CD4-positive, alpha-beta memory T cell (primary cell): ENCODE measurements at regions not wholly inside any gene's neighbourhood (a gene's known extent, or its start where the extent isn't known, plus 50 kb on each side); places are given as distances from the start of the nearest gene placed in this dataset.
"Not testable (repeated sequence)": the region's sequence is repeated elsewhere in the genome, so short reads cannot be mapped to it uniquely, and the experiment has no call there.

Source experiments
- CTCF ChIA-PET: fragments of 350-600 bp; sonication (Branson Sonifier 250); formaldehyde crosslinking; loops from one replicate; lab custom pipeline; 2021; ENCODE audit warnings: inconsistent platforms; ENCODE audit not compliant: partially characterized antibody; lab: Charles Lee
- POLR2A ChIA-PET: fragments of 350-600 bp; sonication (Branson Sonifier 250); formaldehyde crosslinking; loops from one replicate; lab custom pipeline; 2021; ENCODE audit not compliant: partially characterized antibody; lab: Charles Lee
- DNase-seq, 5 donors: peaks; one replicate each; pipeline versions ENCODE4 v3.0.0 to v3.0.0-alpha.2; 2020 to 2022; ENCODE audit warnings: mixed read lengths in 1 of 5
- H3K27ac ChIP-seq: one replicate; pipeline ENCODE4 v1.7.0; 2013; ENCODE audit warnings: low read depth, low read length
- H3K27me3 ChIP-seq: 2 replicates; pipeline ENCODE4 v1.7.0; 2013; ENCODE audit warnings: mild to moderate bottlenecking, low read length, moderate library complexity; ENCODE audit not compliant: insufficient read depth
- H3K36me3 ChIP-seq: 2 replicates; pipeline ENCODE4 v1.7.0; 2013; ENCODE audit warnings: mild to moderate bottlenecking, low read length, moderate library complexity; ENCODE audit not compliant: insufficient read depth
- H3K4me1 ChIP-seq: 2 replicates; pipeline ENCODE4 v1.7.0; 2013; ENCODE audit warnings: mild to moderate bottlenecking, low read length, moderate library complexity; ENCODE audit not compliant: insufficient read depth
- H3K4me3 ChIP-seq, 2 donors: one replicate each; pipeline ENCODE4 v1.7.0; 2013; ENCODE audit warnings: low read length in 2 of 2, mild to moderate bottlenecking in 1 of 2
- H3K9me3 ChIP-seq, 2 donors: one replicate each; pipeline ENCODE4 v1.7.0; 2013; ENCODE audit warnings: low read length in 2 of 2, control low read depth in 1 of 2; ENCODE audit not compliant: control insufficient read depth in 1 of 2
- H3K27ac Mint-ChIP-seq, 7 donors: one replicate each; pipeline ENCODE4 v1.8.0; 2020 to 2021; ENCODE audit warnings: mixed read lengths in 7 of 7, mild to moderate bottlenecking in 6 of 7, inconsistent platforms in 3 of 7, moderate library complexity in 3 of 7
- H3K27me3 Mint-ChIP-seq, 2 donors: one replicate each; pipeline ENCODE4 v1.8.0; 2020 to 2021; ENCODE audit warnings: mixed read lengths in 2 of 2
- H3K36me3 Mint-ChIP-seq, 2 donors: one replicate each; pipeline ENCODE4 v1.8.0; 2020 to 2021; ENCODE audit warnings: mixed read lengths in 2 of 2, inconsistent platforms in 1 of 2, mild to moderate bottlenecking in 1 of 2
- H3K4me1 Mint-ChIP-seq, 4 donors: one replicate each; pipeline ENCODE4 v1.8.0; 2020 to 2021; ENCODE audit warnings: mixed read lengths in 4 of 4, mild to moderate bottlenecking in 1 of 4
- H3K4me3 Mint-ChIP-seq, 8 donors: one replicate each; pipeline ENCODE4 v1.8.0; 2020 to 2021; ENCODE audit warnings: mixed read lengths in 8 of 8, mild to moderate bottlenecking in 7 of 8, moderate library complexity in 6 of 8, inconsistent platforms in 3 of 8
- H3K9me3 Mint-ChIP-seq, 8 donors: one replicate each; pipeline ENCODE4 v1.8.0; 2020 to 2021; ENCODE audit warnings: mixed read lengths in 8 of 8, mild to moderate bottlenecking in 5 of 8, inconsistent platforms in 3 of 8, moderate library complexity in 1 of 8
- intact Hi-C: fragments of 100-400 bp; cut with micrococcal nuclease; formaldehyde crosslinking; loops from one replicate; pipeline ENCODE4 v1.15.1; 2023

- Mint-ChIP-seq H3K27me3 (no peaks in the 10 kb centered on the region), H3K36me3 (no peaks in the 10 kb centered on the region), H3K4me3 (no peak overlapping the region), H3K9me3 (no peaks in the 10 kb centered on the region), H3K27ac (no peak overlapping the region), H3K4me1 (no peaks in the 10 kb centered on the region)
- intact Hi-C loops, result no loop called here
- ChIA-PET CTCF (no interaction called here), POLR2A (no interaction called here)
- Histone ChIP-seq H3K4me1 (no peaks in the 10 kb centered on the region), H3K27me3 (no peaks in the 10 kb centered on the region), H3K4me3 (no peak overlapping the region), H3K36me3 (no peaks in the 10 kb centered on the region), H3K9me3 (no peaks in the 10 kb centered on the region), H3K27ac (no peak overlapping the region)
- DNase-seq, result no peak
These were observed 1183.1 kb upstream of the TMEFF2 start for GRCh38 chr2:193377789-193378188.

GRCh38 chr2:193373120-193373519, 1178.4 kb upstream of the TMEFF2 start:
- CTCF ChIA-PET, result no interaction called here
- no peak overlapping the region for H3K27ac ChIP-seq
- H3K9me3 ChIP-seq, result no peaks in the 10 kb centered on the region
- Mint-ChIP-seq H3K36me3 (no peaks in the 10 kb centered on the region), H3K27me3 (no peaks in the 10 kb centered on the region), H3K4me3 (no peak overlapping the region), H3K4me1 (no peaks in the 10 kb centered on the region), H3K9me3 (peaks cover 0 to 2% (median 0%) of the 10 kb centered on the region in 8 donors), H3K27ac (no peak overlapping the region)
- no peaks in the 10 kb centered on the region for H3K27me3 ChIP-seq
- intact Hi-C loops, result no loop called here
- H3K36me3 ChIP-seq, result no peaks in the 10 kb centered on the region
- no peak overlapping the region for H3K4me3 ChIP-seq
- POLR2A ChIA-PET, result no interaction called here
- no peaks in the 10 kb centered on the region for H3K4me1 ChIP-seq
- DNase-seq, result no peak

GRCh38 chr2:193371200-193371599, 1176.5 kb upstream of the TMEFF2 start:
- Mint-ChIP-seq H3K27ac (no peak overlapping the region), H3K4me3 (no peak overlapping the region), H3K27me3 (no peaks in the 10 kb centered on the region), H3K4me1 (no peaks in the 10 kb centered on the region), H3K36me3 (no peaks in the 10 kb centered on the region), H3K9me3 (peaks cover 0 to 2% (median 0%) of the 10 kb centered on the region in 8 donors)
- Histone ChIP-seq H3K36me3 (no peaks in the 10 kb centered on the region), H3K4me3 (no peak overlapping the region), H3K4me1 (no peaks in the 10 kb centered on the region), H3K27me3 (no peaks in the 10 kb centered on the region), H3K9me3 (no peaks in the 10 kb centered on the region), H3K27ac (no peak overlapping the region)
- DNase-seq, result no peak
- intact Hi-C loops, result no loop called here
- ChIA-PET POLR2A (no interaction called here), CTCF (no interaction called here)

- Histone ChIP-seq H3K27ac (no peak overlapping the region), H3K4me3 (no peak overlapping the region), H3K9me3 (no peaks in the 10 kb centered on the region), H3K36me3 (no peaks in the 10 kb centered on the region), H3K27me3 (no peaks in the 10 kb centered on the region), H3K4me1 (no peaks in the 10 kb centered on the region)
- peaks cover 0 to 2% (median 0%) of the 10 kb centered on the region in 8 donors for H3K9me3 Mint-ChIP-seq
- no peak for DNase-seq
- no peak overlapping the region for H3K27ac Mint-ChIP-seq
- POLR2A ChIA-PET, result no interaction called here
- no peaks in the 10 kb centered on the region for H3K27me3 Mint-ChIP-seq
- no peak overlapping the region for H3K4me3 Mint-ChIP-seq
- intact Hi-C loops, result no loop called here
- CTCF ChIA-PET, result no interaction called here
- H3K4me1 Mint-ChIP-seq, result no peaks in the 10 kb centered on the region
- no peaks in the 10 kb centered on the region for H3K36me3 Mint-ChIP-seq
These were observed 1173.9 kb upstream of the TMEFF2 start for GRCh38 chr2:193368615-193369014.

GRCh38 chr2:193357508-193357907, 1162.8 kb upstream of the TMEFF2 start:
- Mint-ChIP-seq H3K4me3 (no peak overlapping the region), H3K9me3 (peaks cover 0 to 4% (median 0%) of the 10 kb centered on the region in 8 donors), H3K27ac (no peak overlapping the region), H3K4me1 (no peaks in the 10 kb centered on the region), H3K27me3 (no peaks in the 10 kb centered on the region), H3K36me3 (no peaks in the 10 kb centered on the region)
- Histone ChIP-seq H3K27me3 (no peaks in the 10 kb centered on the region), H3K27ac (no peak overlapping the region), H3K4me1 (no peaks in the 10 kb centered on the region), H3K36me3 (no peaks in the 10 kb centered on the region), H3K9me3 (no peaks in the 10 kb centered on the region), H3K4me3 (no peak overlapping the region)
- ChIA-PET POLR2A (no interaction called here), CTCF (no interaction called here)
- no peak for DNase-seq
- intact Hi-C loops, result no loop called here

- H3K4me3 ChIP-seq, H3K4me1 Mint-ChIP-seq, CTCF ChIA-PET, H3K27ac Mint-ChIP-seq, H3K36me3 Mint-ChIP-seq, H3K36me3 ChIP-seq, H3K27ac ChIP-seq, H3K27me3 ChIP-seq, DNase-seq, H3K4me3 Mint-ChIP-seq, H3K27me3 Mint-ChIP-seq, H3K9me3 Mint-ChIP-seq, POLR2A ChIA-PET, H3K9me3 ChIP-seq, intact Hi-C loops, H3K4me1 ChIP-seq: not testable (repeated sequence)
These were observed 1158.0 kb upstream of the TMEFF2 start for GRCh38 chr2:193352665-193353242.

GRCh38 chr2:193350509-193350908, 1155.8 kb upstream of the TMEFF2 start:
- no peak overlapping the region for H3K27ac ChIP-seq
- Mint-ChIP-seq H3K27ac (no peak overlapping the region), H3K27me3 (no peaks in the 10 kb centered on the region), H3K4me1 (peaks cover 4 to 11% (median 6%) of the 10 kb centered on the region in 4 donors), H3K36me3 (no peaks in the 10 kb centered on the region), H3K4me3 (no peak overlapping the region), H3K9me3 (peaks cover 0 to 4% (median 0%) of the 10 kb centered on the region in 8 donors)
- CTCF ChIA-PET, result no interaction called here
- POLR2A ChIA-PET, result no interaction called here
- no peaks in the 10 kb centered on the region for H3K36me3 ChIP-seq
- no peaks in the 10 kb centered on the region for H3K27me3 ChIP-seq
- DNase-seq, result no peak
- H3K4me1 ChIP-seq, result peaks cover 5% of the 10 kb centered on the region
- no peak overlapping the region for H3K4me3 ChIP-seq
- intact Hi-C loops, result no loop called here
- no peaks in the 10 kb centered on the region for H3K9me3 ChIP-seq

- intact Hi-C loops, result no loop called here
- ChIA-PET POLR2A (no interaction called here), CTCF (no interaction called here)
- Mint-ChIP-seq H3K4me3 (no peak overlapping the region), H3K9me3 (peaks cover 0 to 4% (median 0%) of the 10 kb centered on the region in 8 donors), H3K36me3 (no peaks in the 10 kb centered on the region), H3K4me1 (peaks cover 4 to 11% (median 6%) of the 10 kb centered on the region in 4 donors), H3K27ac (no peak overlapping the region), H3K27me3 (no peaks in the 10 kb centered on the region)
- Histone ChIP-seq H3K27me3 (no peaks in the 10 kb centered on the region), H3K4me1 (peaks cover 5% of the 10 kb centered on the region), H3K36me3 (no peaks in the 10 kb centered on the region), H3K9me3 (no peaks in the 10 kb centered on the region), H3K27ac (no peak overlapping the region), H3K4me3 (no peak overlapping the region)
- no peak for DNase-seq
These were observed 1154.9 kb upstream of the TMEFF2 start for GRCh38 chr2:193349642-193350041.
